ENCODE measurements at regions not wholly inside any gene's neighbourhood (a gene's known extent, or its start where the extent isn't known, plus 50 kb on each side); places are given as distances from the start of the nearest gene placed in this dataset.

GRCh38 chr12:88993651-88994050, 358.6 kb downstream of the DUSP6 start:
- no peaks in the 10 kb centered on the region for H3K9me3 ChIP-seq
- no peak for TF ChIP-seq POLR2A (IDR thresholded peaks at IDR 0.05)
- TF ChIP-seq CTCF (IDR thresholded peaks at IDR 0.05 in 4 of 5, conservative IDR thresholded peaks at IDR 0.05 in 1 of 5), result peak in 4 of 5 experiments; percentile 45 to 62 (median 60)
- no peaks in the 10 kb centered on the region for H3K4me1 ChIP-seq
- no peak overlapping the region for H3K4me3 ChIP-seq
- no peak for DNase-seq
- no peaks in the 10 kb centered on the region for H3K27me3 ChIP-seq
- H3K27ac ChIP-seq, result no peak overlapping the region
- no peaks in the 10 kb centered on the region for H3K36me3 ChIP-seq
- in situ Hi-C loops (cut with MboI; ENCODE audit: low sequenced_read_pairs in 4 of 4) (loop anchor here in 3 of 4 donors (25.0 kb wide), 4 partner anchors 406 to 881 kb away; partner anchors contain the start of genes CEP290 (in 1 of the 3), KITLG (in 1 of the 3) and TMTC3 (in 1 of the 3)), intact Hi-C loops (cut with DNase I; ENCODE audit: low total_unique reads) (loop anchor here (10.0 kb wide), 3 partner anchors 99 to 879 kb away; partner anchors contain the start of gene KITLG)
- ATAC-seq, result peak; percentile 44 to 60

- no peak for DNase-seq
- ATAC-seq, result no peak
- Histone ChIP-seq H3K36me3 (no peaks in the 10 kb centered on the region), H3K4me3 (no peak overlapping the region), H3K27ac (no peak overlapping the region), H3K9me3 (no peaks in the 10 kb centered on the region), H3K27me3 (no peaks in the 10 kb centered on the region), H3K4me1 (peaks cover 0 to 11% of the 10 kb centered on the region in 2 donors)
- intact Hi-C loops (cut with DNase I; ENCODE audit: low total_unique reads), result no loop called here
- in situ Hi-C loops (cut with MboI; ENCODE audit: low sequenced_read_pairs in 4 of 4), result loop anchor here in 3 of 4 donors (25.0 kb wide), 4 partner anchors 399 to 874 kb away; partner anchors contain the start of genes CEP290 (in 1 of the 3), KITLG (in 1 of the 3) and TMTC3 (in 1 of the 3)
- TF ChIP-seq POLR2A (IDR thresholded peaks at IDR 0.05) (no peak), CTCF (IDR thresholded peaks at IDR 0.05 in 4 of 5, conservative IDR thresholded peaks at IDR 0.05 in 1 of 5) (no peak)
Observed at GRCh38 chr12:88986056-88986455, 366.2 kb downstream of the DUSP6 start.

- Histone ChIP-seq H3K36me3 (no peaks in the 10 kb centered on the region), H3K27ac (no peak overlapping the region), H3K9me3 (no peaks in the 10 kb centered on the region), H3K27me3 (no peaks in the 10 kb centered on the region), H3K4me3 (no peak overlapping the region), H3K4me1 (peaks cover 0 to 11% of the 10 kb centered on the region in 2 donors)
- intact Hi-C loops (cut with DNase I; ENCODE audit: low total_unique reads) (no loop called here), in situ Hi-C loops (cut with MboI; ENCODE audit: low sequenced_read_pairs in 4 of 4) (loop anchor here in 3 of 4 donors (25.0 kb wide), 4 partner anchors 398 to 873 kb away; partner anchors contain the start of genes CEP290 (in 1 of the 3), KITLG (in 1 of the 3) and TMTC3 (in 1 of the 3))
- ATAC-seq, result no peak
- DNase-seq, result no peak
- TF ChIP-seq CTCF (IDR thresholded peaks at IDR 0.05 in 4 of 5, conservative IDR thresholded peaks at IDR 0.05 in 1 of 5) (no peak), POLR2A (IDR thresholded peaks at IDR 0.05) (no peak)
Observed at GRCh38 chr12:88985631-88986030, 366.7 kb downstream of the DUSP6 start.

- DNase-seq, result no peak
Observed at GRCh38 chr12:88985011-88985410, 367.3 kb downstream of the DUSP6 start.

More at GRCh38 chr12:88985011-88985410, 367.3 kb downstream of the DUSP6 start:
- Histone ChIP-seq H3K4me1 (peaks cover 0 to 11% of the 10 kb centered on the region in 2 donors), H3K36me3 (no peaks in the 10 kb centered on the region), H3K4me3 (no peak overlapping the region), H3K27me3 (no peaks in the 10 kb centered on the region), H3K27ac (no peak overlapping the region), H3K9me3 (no peaks in the 10 kb centered on the region)
- no peak for TF ChIP-seq CTCF (IDR thresholded peaks at IDR 0.05 in 4 of 5, conservative IDR thresholded peaks at IDR 0.05 in 1 of 5)
- TF ChIP-seq POLR2A (IDR thresholded peaks at IDR 0.05), result no peak
- intact Hi-C loops (cut with DNase I; ENCODE audit: low total_unique reads) (no loop called here), in situ Hi-C loops (cut with MboI; ENCODE audit: low sequenced_read_pairs in 4 of 4) (loop anchor here in 3 of 4 donors (25.0 kb wide), 4 partner anchors 398 to 873 kb away; partner anchors contain the start of genes CEP290 (in 1 of the 3), KITLG (in 1 of the 3) and TMTC3 (in 1 of the 3))
- ATAC-seq, result no peak
